ENCODE measurements at regions not wholly inside any gene's neighbourhood (a gene's known extent, or its start where the extent isn't known, plus 50 kb on each side); places are given as distances from the start of the nearest gene placed in this dataset.

DNA sequence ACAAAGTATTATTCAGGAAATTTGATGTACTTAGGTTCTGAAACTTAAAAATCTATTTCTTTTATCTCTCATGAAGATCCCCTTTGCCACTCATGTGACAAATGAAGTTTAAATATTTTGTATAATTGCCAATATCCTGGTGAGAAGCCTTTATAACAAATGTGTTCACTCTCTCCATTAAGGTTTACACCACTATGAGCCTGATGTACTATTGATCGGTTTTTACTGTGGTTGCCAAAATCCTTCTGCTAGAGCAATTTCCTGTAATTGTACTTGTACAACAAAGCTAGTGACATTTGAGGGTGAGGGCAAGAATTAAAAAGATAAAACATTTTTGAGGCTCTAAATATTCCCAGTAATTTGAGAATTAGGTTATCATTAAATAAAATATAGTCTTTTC is 222.3 kb upstream of the CDH19 start:
- Histone ChIP-seq H3K27ac (ENCODE audit: low read depth, low read length) (no peak overlapping the region), H3K4me1 (ENCODE audit: control insufficient read depth in 3 of 3, insufficient read depth in 3 of 3, low read length in 3 of 3) (no peaks in the 10 kb centered on the region), H3K27me3 (ENCODE audit: control insufficient read depth in 3 of 3, insufficient read depth in 3 of 3, low read length in 3 of 3) (no peaks in the 10 kb centered on the region), H3K4me3 (ENCODE audit: low read length in 3 of 3) (no peak overlapping the region), H3K9ac (ENCODE audit: low read depth in 1 of 3, low read length in 3 of 3) (no peak overlapping the region), H3K36me3 (ENCODE audit: control insufficient read depth in 3 of 3, insufficient read depth in 3 of 3, low read length in 3 of 3) (no peaks in the 10 kb centered on the region), H3K9me3 (ENCODE audit: control insufficient read depth in 3 of 3, low read length in 3 of 3) (no peaks in the 10 kb centered on the region)

DNA sequence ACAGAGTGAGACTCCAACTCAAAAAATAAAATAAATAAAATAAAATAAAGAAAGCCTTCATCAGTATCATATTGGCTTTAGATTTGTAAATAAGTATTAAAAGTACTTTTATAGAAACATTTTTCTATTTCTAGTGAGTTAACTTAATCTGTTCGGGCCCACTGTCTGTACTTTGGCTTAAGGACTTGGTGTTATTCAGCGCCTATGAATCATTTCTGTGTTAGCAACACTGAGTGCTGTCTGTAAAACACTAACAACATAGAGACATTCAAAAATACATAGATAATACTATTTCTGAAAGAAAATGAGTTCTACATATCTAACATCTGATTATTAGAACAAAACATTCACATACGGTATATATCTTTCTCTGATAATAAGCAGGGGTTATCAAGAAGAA is 221.5 kb upstream of the CDH19 start:
- Histone ChIP-seq H3K4me3 (ENCODE audit: low read length in 3 of 3) (no peak overlapping the region), H3K27ac (ENCODE audit: low read depth, low read length) (no peak overlapping the region), H3K36me3 (ENCODE audit: control insufficient read depth in 3 of 3, insufficient read depth in 3 of 3, low read length in 3 of 3) (no peaks in the 10 kb centered on the region), H3K9ac (ENCODE audit: low read depth in 1 of 3, low read length in 3 of 3) (no peak overlapping the region), H3K4me1 (ENCODE audit: control insufficient read depth in 3 of 3, insufficient read depth in 3 of 3, low read length in 3 of 3) (no peaks in the 10 kb centered on the region), H3K9me3 (ENCODE audit: control insufficient read depth in 3 of 3, low read length in 3 of 3) (no peaks in the 10 kb centered on the region), H3K27me3 (ENCODE audit: control insufficient read depth in 3 of 3, insufficient read depth in 3 of 3, low read length in 3 of 3) (no peaks in the 10 kb centered on the region)

DNA sequence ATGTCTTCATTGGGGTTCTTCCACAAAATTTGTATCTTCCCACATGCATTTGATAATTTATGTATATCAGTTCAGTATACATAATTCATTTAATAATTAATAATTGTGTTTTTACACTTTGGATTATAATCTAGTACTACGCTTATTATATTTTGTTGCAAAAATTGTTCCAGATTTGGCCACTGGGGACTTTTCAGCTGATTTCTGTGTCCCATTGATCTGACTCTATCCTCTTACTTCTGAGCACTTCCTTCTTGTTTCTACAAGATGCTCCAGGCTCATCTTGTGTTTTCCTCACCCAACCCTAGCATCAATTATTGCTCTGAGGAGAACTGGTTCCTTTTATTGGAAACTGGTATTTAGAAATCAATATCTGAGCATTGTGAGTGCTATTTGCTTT is 215.3 kb upstream of the CDH19 start:
- Histone ChIP-seq H3K9me3 (ENCODE audit: control insufficient read depth in 3 of 3, low read length in 3 of 3) (no peaks in the 10 kb centered on the region), H3K9ac (ENCODE audit: low read depth in 1 of 3, low read length in 3 of 3) (no peak overlapping the region), H3K4me1 (ENCODE audit: control insufficient read depth in 3 of 3, insufficient read depth in 3 of 3, low read length in 3 of 3) (no peaks in the 10 kb centered on the region), H3K27me3 (ENCODE audit: control insufficient read depth in 3 of 3, insufficient read depth in 3 of 3, low read length in 3 of 3) (no peaks in the 10 kb centered on the region), H3K27ac (ENCODE audit: low read depth, low read length) (no peak overlapping the region), H3K36me3 (ENCODE audit: control insufficient read depth in 3 of 3, insufficient read depth in 3 of 3, low read length in 3 of 3) (no peaks in the 10 kb centered on the region), H3K4me3 (ENCODE audit: low read length in 3 of 3) (no peak overlapping the region)

DNA sequence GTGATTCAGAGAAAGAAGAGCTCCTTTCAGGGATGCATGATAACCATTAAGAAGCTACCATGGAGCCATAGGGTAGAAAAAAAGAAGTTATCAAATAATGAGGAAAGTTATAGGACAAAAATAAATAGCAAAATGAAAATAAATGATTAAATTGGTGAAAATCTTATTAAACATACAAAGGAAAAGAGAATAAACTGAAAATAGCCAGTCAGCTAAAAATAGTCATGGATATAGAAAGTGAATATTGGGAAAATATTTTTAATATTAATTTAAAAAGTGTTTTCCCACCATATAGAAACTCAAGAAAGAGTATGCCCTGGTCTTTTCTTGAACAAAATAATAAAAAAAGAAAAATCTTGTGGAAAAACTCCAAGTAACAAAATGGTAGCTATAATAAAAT is 209.2 kb upstream of the CDH19 start:
- Histone ChIP-seq H3K27me3 (ENCODE audit: control insufficient read depth in 3 of 3, insufficient read depth in 3 of 3, low read length in 3 of 3) (no peaks in the 10 kb centered on the region), H3K27ac (ENCODE audit: low read depth, low read length) (no peak overlapping the region), H3K4me3 (ENCODE audit: low read length in 3 of 3) (no peak overlapping the region), H3K36me3 (ENCODE audit: control insufficient read depth in 3 of 3, insufficient read depth in 3 of 3, low read length in 3 of 3) (no peaks in the 10 kb centered on the region), H3K9ac (ENCODE audit: low read depth in 1 of 3, low read length in 3 of 3) (no peak overlapping the region), H3K4me1 (ENCODE audit: control insufficient read depth in 3 of 3, insufficient read depth in 3 of 3, low read length in 3 of 3) (no peaks in the 10 kb centered on the region), H3K9me3 (ENCODE audit: control insufficient read depth in 3 of 3, low read length in 3 of 3) (no peaks in the 10 kb centered on the region)

DNA sequence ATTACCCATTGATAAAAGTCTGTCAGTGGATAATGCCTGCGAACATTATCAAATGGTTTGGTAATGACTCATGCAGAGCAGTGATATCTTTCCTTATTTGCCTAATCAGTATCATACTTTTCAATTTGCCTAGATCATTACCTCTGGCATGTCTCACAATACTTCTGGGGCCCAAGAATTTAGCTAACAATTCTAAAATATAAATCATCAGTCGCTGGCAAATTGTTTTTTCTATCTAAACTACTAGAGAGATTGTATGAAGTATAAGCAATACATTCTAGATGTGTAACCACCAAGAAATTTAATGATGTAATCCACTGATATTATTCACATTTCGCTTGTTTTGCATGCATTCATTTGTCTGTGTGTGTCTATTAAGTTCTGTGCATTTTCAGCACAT is 191.2 kb upstream of the CDH19 start:
- H3K27me3 ChIP-seq (ENCODE audit: control insufficient read depth in 3 of 3, insufficient read depth in 3 of 3, low read length in 3 of 3) = no peaks in the 10 kb centered on the region
- no peak overlapping the region for H3K9ac ChIP-seq (ENCODE audit: low read depth in 1 of 3, low read length in 3 of 3)
- no peaks in the 10 kb centered on the region for H3K4me1 ChIP-seq (ENCODE audit: control insufficient read depth in 3 of 3, insufficient read depth in 3 of 3, low read length in 3 of 3)
- no peak overlapping the region for H3K4me3 ChIP-seq (ENCODE audit: low read length in 3 of 3)
- no peaks in the 10 kb centered on the region for H3K36me3 ChIP-seq (ENCODE audit: control insufficient read depth in 3 of 3, insufficient read depth in 3 of 3, low read length in 3 of 3)
- H3K27ac ChIP-seq (ENCODE audit: low read depth, low read length) = no peak overlapping the region
- no peaks in the 10 kb centered on the region for H3K9me3 ChIP-seq (ENCODE audit: control insufficient read depth in 3 of 3, low read length in 3 of 3)

DNA sequence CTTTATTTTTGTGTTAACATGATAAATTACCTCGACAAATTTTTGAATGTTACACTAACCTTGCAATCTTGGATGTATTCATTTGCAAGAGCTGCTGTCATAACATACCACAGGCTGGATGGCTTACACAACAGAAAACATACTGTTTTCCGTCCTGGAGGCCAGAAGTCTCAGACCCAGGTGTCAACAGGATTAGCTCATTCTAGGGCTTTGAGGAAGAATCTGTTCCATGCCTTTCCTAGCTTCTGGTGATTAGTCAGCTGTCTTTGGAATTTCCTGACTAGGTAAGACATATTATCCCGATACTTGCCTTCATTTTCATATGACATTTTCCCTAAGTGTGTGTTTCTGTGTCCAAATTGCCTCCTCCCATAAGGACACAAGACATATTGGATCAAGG is 188.6 kb upstream of the CDH19 start:
- H3K36me3 ChIP-seq (ENCODE audit: control insufficient read depth in 3 of 3, insufficient read depth in 3 of 3, low read length in 3 of 3) = no peaks in the 10 kb centered on the region
- no peaks in the 10 kb centered on the region for H3K9me3 ChIP-seq (ENCODE audit: control insufficient read depth in 3 of 3, low read length in 3 of 3)
- no peak overlapping the region for H3K4me3 ChIP-seq (ENCODE audit: low read length in 3 of 3)
- no peak overlapping the region for H3K27ac ChIP-seq (ENCODE audit: low read depth, low read length)
- H3K27me3 ChIP-seq (ENCODE audit: control insufficient read depth in 3 of 3, insufficient read depth in 3 of 3, low read length in 3 of 3) = no peaks in the 10 kb centered on the region
- H3K4me1 ChIP-seq (ENCODE audit: control insufficient read depth in 3 of 3, insufficient read depth in 3 of 3, low read length in 3 of 3) = no peaks in the 10 kb centered on the region
- no peak overlapping the region for H3K9ac ChIP-seq (ENCODE audit: low read depth in 1 of 3, low read length in 3 of 3)

DNA sequence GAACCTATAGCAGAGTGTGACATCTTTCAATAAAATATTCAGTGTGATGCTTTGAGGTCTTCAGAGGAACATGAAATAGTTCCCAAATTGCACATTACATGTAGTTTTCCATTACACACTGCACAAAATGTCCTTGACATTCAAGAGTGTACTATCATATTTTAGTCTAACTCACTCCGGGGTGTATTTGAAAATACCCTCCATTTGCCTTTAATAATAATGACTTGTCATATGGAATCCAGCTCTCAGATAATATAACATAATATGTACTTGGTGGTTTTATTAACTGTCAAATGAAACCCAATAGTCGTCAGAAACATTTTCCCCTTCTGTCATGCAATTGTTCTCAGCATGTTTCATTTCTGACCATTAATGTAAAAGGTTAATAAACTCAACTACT is 176.7 kb upstream of the CDH19 start:
- H3K36me3 ChIP-seq (ENCODE audit: control insufficient read depth in 3 of 3, insufficient read depth in 3 of 3, low read length in 3 of 3) = no peaks in the 10 kb centered on the region
- H3K27ac ChIP-seq (ENCODE audit: low read depth, low read length) = no peak overlapping the region
- no peak overlapping the region for H3K9ac ChIP-seq (ENCODE audit: low read depth in 1 of 3, low read length in 3 of 3)
- no peaks in the 10 kb centered on the region for H3K4me1 ChIP-seq (ENCODE audit: control insufficient read depth in 3 of 3, insufficient read depth in 3 of 3, low read length in 3 of 3)
- no peaks in the 10 kb centered on the region for H3K9me3 ChIP-seq (ENCODE audit: control insufficient read depth in 3 of 3, low read length in 3 of 3)
- no peaks in the 10 kb centered on the region for H3K27me3 ChIP-seq (ENCODE audit: control insufficient read depth in 3 of 3, insufficient read depth in 3 of 3, low read length in 3 of 3)
- H3K4me3 ChIP-seq (ENCODE audit: low read length in 3 of 3) = no peak overlapping the region

DNA sequence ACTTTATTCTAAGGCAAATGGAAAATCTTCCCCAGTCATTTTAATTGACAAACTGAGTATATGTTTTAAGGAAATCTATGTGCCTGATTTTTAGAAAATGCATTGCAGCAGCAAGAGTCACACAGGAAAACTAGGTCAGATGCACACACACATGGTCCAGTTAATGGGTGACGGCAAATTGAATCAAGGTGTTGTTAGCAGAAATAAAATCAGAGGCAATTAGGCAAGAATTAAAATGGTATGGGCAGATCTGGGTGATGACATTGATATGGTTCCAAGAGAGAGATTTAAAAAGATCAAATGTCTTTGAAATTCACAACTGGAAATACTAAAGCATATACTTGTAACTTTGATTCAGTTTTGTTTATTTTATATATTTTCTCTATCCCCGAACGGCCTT is 174.2 kb upstream of the CDH19 start:
- H3K4me1 ChIP-seq (ENCODE audit: control insufficient read depth in 3 of 3, insufficient read depth in 3 of 3, low read length in 3 of 3) = no peaks in the 10 kb centered on the region
- no peaks in the 10 kb centered on the region for H3K27me3 ChIP-seq (ENCODE audit: control insufficient read depth in 3 of 3, insufficient read depth in 3 of 3, low read length in 3 of 3)
- H3K9ac ChIP-seq (ENCODE audit: low read depth in 1 of 3, low read length in 3 of 3) = no peak overlapping the region
- H3K27ac ChIP-seq (ENCODE audit: low read depth, low read length) = no peak overlapping the region
- H3K9me3 ChIP-seq (ENCODE audit: control insufficient read depth in 3 of 3, low read length in 3 of 3) = no peaks in the 10 kb centered on the region
- no peak overlapping the region for H3K4me3 ChIP-seq (ENCODE audit: low read length in 3 of 3)
- no peaks in the 10 kb centered on the region for H3K36me3 ChIP-seq (ENCODE audit: control insufficient read depth in 3 of 3, insufficient read depth in 3 of 3, low read length in 3 of 3)

DNA sequence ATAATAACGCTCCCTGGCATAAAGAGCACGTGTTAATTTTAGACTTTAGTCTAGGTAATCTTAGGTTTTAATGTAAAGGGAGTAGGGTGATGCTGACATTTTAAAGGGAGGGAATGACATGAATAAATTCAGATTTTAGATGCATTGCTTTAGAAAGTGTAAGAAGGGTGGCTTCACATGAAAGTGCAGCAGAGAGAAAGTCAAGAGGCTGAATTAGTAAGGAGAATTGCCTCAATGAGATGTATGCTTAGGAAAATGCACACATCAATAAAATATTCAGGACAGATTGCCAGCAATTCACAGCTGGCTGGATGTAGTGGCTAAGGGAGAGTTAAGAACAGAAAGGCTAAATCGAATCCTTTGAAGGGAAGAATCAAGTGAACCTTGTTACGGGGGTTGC is 165.5 kb upstream of the CDH19 start:
- Histone ChIP-seq H3K9me3 (ENCODE audit: control insufficient read depth in 3 of 3, low read length in 3 of 3) (no peaks in the 10 kb centered on the region), H3K27ac (ENCODE audit: low read depth, low read length) (no peak overlapping the region), H3K36me3 (ENCODE audit: control insufficient read depth in 3 of 3, insufficient read depth in 3 of 3, low read length in 3 of 3) (no peaks in the 10 kb centered on the region), H3K4me3 (ENCODE audit: low read length in 3 of 3) (no peak overlapping the region), H3K9ac (ENCODE audit: low read depth in 1 of 3, low read length in 3 of 3) (no peak overlapping the region), H3K27me3 (ENCODE audit: control insufficient read depth in 3 of 3, insufficient read depth in 3 of 3, low read length in 3 of 3) (no peaks in the 10 kb centered on the region), H3K4me1 (ENCODE audit: control insufficient read depth in 3 of 3, insufficient read depth in 3 of 3, low read length in 3 of 3) (no peaks in the 10 kb centered on the region)

DNA sequence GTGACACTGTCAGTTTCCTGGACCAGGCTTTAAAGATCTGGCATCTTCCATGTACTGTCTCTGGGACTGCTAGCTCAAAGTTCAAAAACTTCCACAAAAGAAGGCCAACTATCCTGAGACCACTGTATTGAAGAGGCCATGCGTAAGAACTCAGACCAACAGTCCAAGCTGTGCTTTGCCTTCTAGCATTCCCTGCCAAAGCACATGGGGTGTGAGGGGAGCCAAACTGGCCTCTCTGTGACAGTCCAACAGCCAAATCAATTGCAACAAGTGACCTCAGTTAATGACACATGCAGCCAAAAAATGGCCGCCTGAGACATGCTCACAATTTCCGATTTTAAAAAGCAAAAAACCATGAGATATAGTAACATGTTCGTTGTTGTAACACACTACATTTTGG is 160.3 kb upstream of the CDH19 start:
- Histone ChIP-seq H3K9me3 (ENCODE audit: control insufficient read depth in 3 of 3, low read length in 3 of 3) (no peaks in the 10 kb centered on the region), H3K9ac (ENCODE audit: low read depth in 1 of 3, low read length in 3 of 3) (no peak overlapping the region), H3K27ac (ENCODE audit: low read depth, low read length) (no peak overlapping the region)

DNA sequence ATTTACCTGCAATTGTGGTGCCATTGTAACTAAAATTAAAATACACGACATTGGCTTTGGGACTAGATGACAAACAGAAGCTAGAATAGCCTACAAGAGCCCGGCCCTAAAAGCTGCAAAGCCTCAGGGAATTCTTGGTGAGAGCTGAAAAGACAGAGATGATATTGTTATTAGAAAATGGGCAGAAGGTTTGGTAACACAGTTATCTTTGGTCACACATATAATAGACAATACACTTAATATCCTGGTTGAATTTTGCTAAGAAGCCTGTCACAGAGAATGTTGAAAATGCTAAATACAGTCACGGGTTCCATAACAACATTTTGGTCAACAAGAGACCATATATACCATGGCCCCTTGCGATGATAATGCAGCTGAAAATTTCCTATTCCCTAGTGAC is 157.3 kb upstream of the CDH19 start:
- Histone ChIP-seq H3K4me1 (ENCODE audit: control insufficient read depth in 3 of 3, insufficient read depth in 3 of 3, low read length in 3 of 3) (no peaks in the 10 kb centered on the region), H3K27me3 (ENCODE audit: control insufficient read depth in 3 of 3, insufficient read depth in 3 of 3, low read length in 3 of 3) (no peaks in the 10 kb centered on the region), H3K27ac (ENCODE audit: low read depth, low read length) (no peak overlapping the region), H3K4me3 (ENCODE audit: low read length in 3 of 3) (no peak overlapping the region), H3K36me3 (ENCODE audit: control insufficient read depth in 3 of 3, insufficient read depth in 3 of 3, low read length in 3 of 3) (no peaks in the 10 kb centered on the region), H3K9me3 (ENCODE audit: control insufficient read depth in 3 of 3, low read length in 3 of 3) (no peaks in the 10 kb centered on the region), H3K9ac (ENCODE audit: low read depth in 1 of 3, low read length in 3 of 3) (no peak overlapping the region)

More for the DNA sequence above, 160.3 kb upstream of the CDH19 start:
- no peak overlapping the region for H3K4me3 ChIP-seq (ENCODE audit: low read length in 3 of 3)
- H3K27me3 ChIP-seq (ENCODE audit: control insufficient read depth in 3 of 3, insufficient read depth in 3 of 3, low read length in 3 of 3) = no peaks in the 10 kb centered on the region
- no peaks in the 10 kb centered on the region for H3K4me1 ChIP-seq (ENCODE audit: control insufficient read depth in 3 of 3, insufficient read depth in 3 of 3, low read length in 3 of 3)
- no peaks in the 10 kb centered on the region for H3K36me3 ChIP-seq (ENCODE audit: control insufficient read depth in 3 of 3, insufficient read depth in 3 of 3, low read length in 3 of 3)
